PC-9 (cell line): ENCODE measurements at regions not wholly inside any gene's neighbourhood (a gene's known extent, or its start where the extent isn't known, plus 50 kb on each side); places are given as distances from the start of the nearest gene placed in this dataset.
"Not testable (repeated sequence)": the region's sequence is repeated elsewhere in the genome, so short reads cannot be mapped to it uniquely, and the experiment has no call there.

Experiments
- BruUV-seq: library from RNA; stranded (reverse); fragments of 400-500 nt; replicated peaks from 2 replicates; lab custom pipeline; 2021; lab: Mats Ljungman, UMichigan
- CTCF ChIA-PET: fragments of 300-600 bp; sonication (Branson Sonifier 250); formaldehyde crosslinking; loops from one replicate; lab custom pipeline; 2022; ENCODE audit warnings: antibody characterized with exemption; lab: Charles Lee
- POLR2A ChIA-PET: fragments of 300-600 bp; sonication (Branson Sonifier 250); formaldehyde crosslinking; loops from one replicate; lab custom pipeline; 2022; ENCODE audit warnings: antibody characterized with exemption; ENCODE audit not compliant: unreplicated experiment; lab: Charles Lee
- DNase-seq, 2 experiments: peaks; one replicate each; pipeline versions ENCODE4 v3.0.0 to v3.0.0-alpha.2; 2015 to 2022; ENCODE audit warnings: mixed read lengths in 1 of 2
- H2AFZ ChIP-seq: fragments of 200-600 bp; sonication (generic); 2 replicates; pipeline ENCODE4 v1.8.1; 2017; ENCODE audit warnings: antibody characterized with exemption
- H3F3A ChIP-seq: fragments of 200-600 bp; sonication (generic); 2 replicates; pipeline ENCODE4 v1.8.1; 2017; ENCODE audit warnings: antibody characterized with exemption, mild to moderate bottlenecking, low read depth; ENCODE audit not compliant: insufficient read depth
- H3K27ac ChIP-seq: fragments of 200-600 bp; sonication (generic); 2 replicates; pipeline ENCODE4 v1.6.1; 2016; ENCODE audit warnings: mixed run types
- H3K27me3 ChIP-seq: fragments of 200-600 bp; sonication (generic); 2 replicates; pipeline ENCODE4 v1.6.1; 2016; ENCODE audit warnings: low read depth, mixed run types; ENCODE audit not compliant: insufficient read depth
- H3K36me3 ChIP-seq: fragments of 200-600 bp; sonication (generic); 2 replicates; pipeline ENCODE4 v1.6.1; 2016; ENCODE audit warnings: low read depth, mixed run types
- H3K4me1 ChIP-seq: fragments of 200-600 bp; sonication (generic); replicated peaks from 2 replicates; pipeline ENCODE4 v1.6.1; 2016; ENCODE audit warnings: mixed run types; ENCODE audit not compliant: insufficient read depth
- H3K4me2 ChIP-seq: fragments of 200-600 bp; sonication (generic); 2 replicates; pipeline ENCODE4 v1.6.1; 2017; ENCODE audit warnings: mixed run types
- H3K4me3 ChIP-seq: fragments of 200-600 bp; sonication (generic); 2 replicates; pipeline ENCODE4 v1.6.1; 2016; ENCODE audit warnings: mixed run types
- H3K79me2 ChIP-seq: fragments of 200-600 bp; sonication (generic); 2 replicates; pipeline ENCODE4 v1.6.1; 2017; ENCODE audit warnings: low read depth, mixed run types
- H3K9me2 ChIP-seq: fragments of 200-600 bp; sonication (generic); 2 replicates; pipeline ENCODE4 v1.8.1; 2017; ENCODE audit warnings: mild to moderate bottlenecking; ENCODE audit not compliant: insufficient read depth
- H3K9me3 ChIP-seq: fragments of 200-600 bp; sonication (generic); 2 replicates; pipeline ENCODE4 v1.8.1; 2016; ENCODE audit warnings: low read depth; ENCODE audit not compliant: insufficient read depth
- H4K20me1 ChIP-seq: fragments of 200-600 bp; sonication (generic); 2 replicates; pipeline ENCODE4 v1.8.1; 2017; ENCODE audit not compliant: insufficient read depth
- intact Hi-C: fragments of 100-400 bp; cut with micrococcal nuclease; formaldehyde crosslinking; loops from one replicate; pipeline ENCODE4 v1.10.0; 2022; ENCODE audit not compliant: unreplicated experiment
- TF ChIP-seq, protein P1 (sequence below): fragments of 200-600 bp; sonication (generic); conservative IDR thresholded peaks from 2 replicates; pipeline ENCODE4 v1.6.1; 2017; ENCODE audit warnings: mixed run types, antibody characterized with exemption, mild to moderate bottlenecking, moderate library complexity

DNA sequence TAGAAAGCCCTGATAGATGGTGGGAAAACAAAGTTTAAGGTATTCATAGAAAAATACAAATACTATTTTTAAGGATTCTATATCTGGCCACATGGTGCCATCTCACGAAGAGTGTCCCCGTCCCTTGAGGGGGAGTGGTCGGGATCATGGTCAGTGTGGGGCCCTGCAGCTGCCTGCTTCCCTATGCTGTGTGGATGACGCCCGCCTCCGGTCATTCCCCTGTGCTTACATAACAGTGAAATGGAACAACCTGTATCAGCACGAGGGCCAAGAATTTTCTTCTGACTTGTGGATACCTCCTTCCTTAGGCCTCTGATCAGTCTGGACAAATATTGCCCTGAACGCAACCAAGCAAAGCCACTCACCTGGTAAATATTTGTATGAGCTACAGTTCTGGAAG is 2724.1 kb upstream of the TPTE start:
- intact Hi-C loops, DNase-seq, CTCF ChIA-PET, H4K20me1 ChIP-seq, H3K4me3 ChIP-seq, H2AFZ ChIP-seq, H3K9me3 ChIP-seq, H3K27ac ChIP-seq, H3K27me3 ChIP-seq, H3F3A ChIP-seq, H3K4me2 ChIP-seq, H3K4me1 ChIP-seq, H3K9me2 ChIP-seq, BruUV-seq, H3K36me3 ChIP-seq, H3K79me2 ChIP-seq, POLR2A ChIA-PET: not testable (repeated sequence)

GRCh38 chr21:7798446-7798845 is 2722.9 kb upstream of the TPTE start:
- H3K4me3 ChIP-seq, BruUV-seq, H3K9me3 ChIP-seq, H3F3A ChIP-seq, H2AFZ ChIP-seq, H3K79me2 ChIP-seq, H4K20me1 ChIP-seq, CTCF ChIA-PET, DNase-seq, POLR2A ChIA-PET, H3K9me2 ChIP-seq, H3K4me1 ChIP-seq, H3K27me3 ChIP-seq, H3K27ac ChIP-seq, H3K4me2 ChIP-seq, intact Hi-C loops, H3K36me3 ChIP-seq: not testable (repeated sequence)
- TF ChIP-seq, protein P1, sequence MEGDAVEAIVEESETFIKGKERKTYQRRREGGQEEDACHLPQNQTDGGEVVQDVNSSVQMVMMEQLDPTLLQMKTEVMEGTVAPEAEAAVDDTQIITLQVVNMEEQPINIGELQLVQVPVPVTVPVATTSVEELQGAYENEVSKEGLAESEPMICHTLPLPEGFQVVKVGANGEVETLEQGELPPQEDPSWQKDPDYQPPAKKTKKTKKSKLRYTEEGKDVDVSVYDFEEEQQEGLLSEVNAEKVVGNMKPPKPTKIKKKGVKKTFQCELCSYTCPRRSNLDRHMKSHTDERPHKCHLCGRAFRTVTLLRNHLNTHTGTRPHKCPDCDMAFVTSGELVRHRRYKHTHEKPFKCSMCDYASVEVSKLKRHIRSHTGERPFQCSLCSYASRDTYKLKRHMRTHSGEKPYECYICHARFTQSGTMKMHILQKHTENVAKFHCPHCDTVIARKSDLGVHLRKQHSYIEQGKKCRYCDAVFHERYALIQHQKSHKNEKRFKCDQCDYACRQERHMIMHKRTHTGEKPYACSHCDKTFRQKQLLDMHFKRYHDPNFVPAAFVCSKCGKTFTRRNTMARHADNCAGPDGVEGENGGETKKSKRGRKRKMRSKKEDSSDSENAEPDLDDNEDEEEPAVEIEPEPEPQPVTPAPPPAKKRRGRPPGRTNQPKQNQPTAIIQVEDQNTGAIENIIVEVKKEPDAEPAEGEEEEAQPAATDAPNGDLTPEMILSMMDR: 0 out of 2 replicates have a peak, but pooled peaks have one; percentile 16

GRCh38 chr21:7799697-7800096 is 2721.7 kb upstream of the TPTE start:
- H4K20me1 ChIP-seq, H3K27ac ChIP-seq, intact Hi-C loops, POLR2A ChIA-PET, H3K9me3 ChIP-seq, H3K4me3 ChIP-seq, H3K4me2 ChIP-seq, H3F3A ChIP-seq, CTCF ChIA-PET, H3K4me1 ChIP-seq, H2AFZ ChIP-seq, H3K36me3 ChIP-seq, H3K27me3 ChIP-seq, BruUV-seq, H3K9me2 ChIP-seq, H3K79me2 ChIP-seq, DNase-seq: not testable (repeated sequence)

GRCh38 chr21:7813475-7813874 is 2707.9 kb upstream of the TPTE start:
- H3K27me3 ChIP-seq, intact Hi-C loops, H3K4me1 ChIP-seq, H3F3A ChIP-seq, H3K4me3 ChIP-seq, BruUV-seq, H3K9me2 ChIP-seq, CTCF ChIA-PET, H4K20me1 ChIP-seq, DNase-seq, H3K36me3 ChIP-seq, H3K4me2 ChIP-seq, H3K9me3 ChIP-seq, H3K27ac ChIP-seq, H3K79me2 ChIP-seq, H2AFZ ChIP-seq, POLR2A ChIA-PET: not testable (repeated sequence)

DNA sequence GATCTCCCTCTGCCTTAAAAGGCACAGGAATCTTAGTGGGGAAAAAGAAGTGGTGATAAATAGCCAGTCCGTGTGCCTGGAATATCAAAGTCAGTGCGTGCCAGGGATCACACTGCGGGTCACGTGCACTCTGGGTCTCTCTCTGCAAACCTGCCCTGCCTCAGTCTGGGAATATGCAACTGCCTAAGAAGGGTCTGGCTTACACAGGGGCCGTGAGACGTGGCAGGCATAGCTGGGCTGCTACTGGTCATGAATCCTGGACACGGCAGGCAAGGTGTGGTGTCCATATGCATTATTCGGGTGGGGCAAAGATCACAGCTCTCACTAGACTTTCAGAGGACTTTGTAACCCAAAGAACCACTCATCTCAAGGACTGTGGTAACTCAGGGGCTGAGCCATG is 2704.4 kb upstream of the TPTE start:
- H3K4me3 ChIP-seq, H3K27me3 ChIP-seq, H3K79me2 ChIP-seq, H2AFZ ChIP-seq, POLR2A ChIA-PET, H3K27ac ChIP-seq, BruUV-seq, H3K4me2 ChIP-seq, DNase-seq, H3K36me3 ChIP-seq, H3K4me1 ChIP-seq, CTCF ChIA-PET, H3K9me3 ChIP-seq, intact Hi-C loops, H4K20me1 ChIP-seq, H3K9me2 ChIP-seq, H3F3A ChIP-seq: not testable (repeated sequence)

DNA sequence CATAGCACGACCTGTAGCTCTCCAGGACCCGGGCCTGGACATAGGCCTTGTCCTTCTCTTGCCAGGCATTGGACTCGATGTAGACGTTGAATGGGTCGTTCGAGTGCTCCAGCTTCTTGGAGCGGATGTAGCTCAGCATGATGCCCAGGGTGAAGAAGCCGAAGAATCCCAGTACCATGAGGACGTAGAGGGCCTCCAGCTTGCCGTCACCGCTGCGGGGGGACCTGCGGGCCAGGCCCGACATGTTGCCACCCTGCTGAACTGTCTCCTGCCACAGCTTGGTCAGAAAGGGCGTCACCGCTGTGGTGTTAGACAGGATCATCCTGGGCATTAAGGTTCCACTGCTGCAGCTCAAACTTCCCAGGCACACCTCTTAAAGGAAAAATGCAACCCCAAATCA is 2702.1 kb upstream of the TPTE start:
- DNase-seq, H3K4me2 ChIP-seq, H3K4me3 ChIP-seq, POLR2A ChIA-PET, H2AFZ ChIP-seq, intact Hi-C loops, H3K36me3 ChIP-seq, H3K9me3 ChIP-seq, H3K4me1 ChIP-seq, H3K9me2 ChIP-seq, CTCF ChIA-PET, H3K27me3 ChIP-seq, H3K79me2 ChIP-seq, BruUV-seq, H3F3A ChIP-seq, H4K20me1 ChIP-seq, H3K27ac ChIP-seq: not testable (repeated sequence)

DNA sequence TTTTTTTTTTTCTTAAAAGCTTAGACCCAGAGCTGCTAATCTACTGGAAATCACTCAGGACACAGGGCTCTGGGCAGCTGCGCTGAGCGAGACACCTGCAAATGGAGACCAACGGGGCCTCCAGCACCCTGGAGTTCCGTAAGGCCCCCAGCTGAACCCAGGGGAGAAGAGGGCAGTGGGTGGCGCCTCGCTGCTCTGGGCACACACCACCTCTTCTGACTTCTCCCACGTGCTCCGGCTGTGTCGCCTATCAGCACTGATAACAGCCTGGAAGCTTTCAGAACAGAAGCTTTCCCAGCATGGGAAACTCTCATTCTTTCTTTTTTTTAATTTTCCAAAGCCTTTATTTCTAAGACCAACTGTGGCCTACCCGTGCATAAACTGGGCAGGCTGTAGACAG is 2695.8 kb upstream of the TPTE start:
- H3K27ac ChIP-seq, POLR2A ChIA-PET, H2AFZ ChIP-seq, H3K4me3 ChIP-seq, BruUV-seq, intact Hi-C loops, H3K79me2 ChIP-seq, H4K20me1 ChIP-seq, H3K4me2 ChIP-seq, H3K9me2 ChIP-seq, CTCF ChIA-PET, H3K9me3 ChIP-seq, DNase-seq, H3K27me3 ChIP-seq, H3K4me1 ChIP-seq, H3K36me3 ChIP-seq, H3F3A ChIP-seq: not testable (repeated sequence)
